ENCODE measurements at regions not wholly inside any gene's neighbourhood (a gene's known extent, or its start where the extent isn't known, plus 50 kb on each side); places are given as distances from the start of the nearest gene placed in this dataset.

DNA sequence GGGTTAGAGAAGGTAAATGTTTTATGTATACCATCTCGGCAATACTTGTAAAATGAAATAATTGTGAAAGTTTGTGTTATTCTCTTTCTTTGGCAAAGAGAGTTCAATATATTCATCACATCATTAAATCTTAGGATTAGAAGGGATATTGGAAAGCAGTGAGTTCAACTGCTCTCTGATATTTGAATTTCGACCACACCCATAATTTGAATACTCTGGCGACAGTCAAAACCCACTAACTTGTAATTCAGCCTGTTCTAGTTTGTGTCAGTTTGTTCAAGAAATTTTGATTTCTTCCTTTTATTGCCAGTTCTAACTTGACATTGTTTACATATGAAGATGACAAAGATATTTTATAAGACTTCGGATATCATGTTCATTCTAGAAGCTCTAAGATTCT, 1380.5 kb upstream of the CDH8 start:
- TF ChIP-seq, protein P1, sequence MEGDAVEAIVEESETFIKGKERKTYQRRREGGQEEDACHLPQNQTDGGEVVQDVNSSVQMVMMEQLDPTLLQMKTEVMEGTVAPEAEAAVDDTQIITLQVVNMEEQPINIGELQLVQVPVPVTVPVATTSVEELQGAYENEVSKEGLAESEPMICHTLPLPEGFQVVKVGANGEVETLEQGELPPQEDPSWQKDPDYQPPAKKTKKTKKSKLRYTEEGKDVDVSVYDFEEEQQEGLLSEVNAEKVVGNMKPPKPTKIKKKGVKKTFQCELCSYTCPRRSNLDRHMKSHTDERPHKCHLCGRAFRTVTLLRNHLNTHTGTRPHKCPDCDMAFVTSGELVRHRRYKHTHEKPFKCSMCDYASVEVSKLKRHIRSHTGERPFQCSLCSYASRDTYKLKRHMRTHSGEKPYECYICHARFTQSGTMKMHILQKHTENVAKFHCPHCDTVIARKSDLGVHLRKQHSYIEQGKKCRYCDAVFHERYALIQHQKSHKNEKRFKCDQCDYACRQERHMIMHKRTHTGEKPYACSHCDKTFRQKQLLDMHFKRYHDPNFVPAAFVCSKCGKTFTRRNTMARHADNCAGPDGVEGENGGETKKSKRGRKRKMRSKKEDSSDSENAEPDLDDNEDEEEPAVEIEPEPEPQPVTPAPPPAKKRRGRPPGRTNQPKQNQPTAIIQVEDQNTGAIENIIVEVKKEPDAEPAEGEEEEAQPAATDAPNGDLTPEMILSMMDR (optimal IDR thresholded peaks at IDR 0.05 in 1 of 3, IDR thresholded peaks at IDR 0.05 in 1 of 3, conservative IDR thresholded peaks at IDR 0.05 in 1 of 3; ENCODE audit: extremely low read depth in 1 of 3, insufficient read depth in 2 of 3, low read length in 3 of 3), result no peak
- TF ChIP-seq EZH2 (IDR thresholded peaks at IDR 0.05; ENCODE audit: low read length), result no peak

Measured in keratinocyte (primary cell).